Smooth muscle cell (in vitro differentiated cells): ENCODE measurements at regions not wholly inside any gene's neighbourhood (a gene's known extent, or its start where the extent isn't known, plus 50 kb on each side); places are given as distances from the start of the nearest gene placed in this dataset.

Source experiments
- DNase-seq: peaks from one replicate; lab custom pipeline; 2025; ENCODE audit not compliant: unreplicated experiment; lab: John Stamatoyannopoulos, UW
- H2AFZ ChIP-seq: fragments of 200-600 bp; sonication (generic); 2 replicates; pipeline ENCODE4 v1.6.0; 2016; ENCODE audit warnings: antibody characterized with exemption, low read depth, mild to moderate bottlenecking
- H3F3A ChIP-seq: fragments of 200-600 bp; sonication (generic); 2 replicates; pipeline ENCODE4 v1.6.0; 2017; ENCODE audit warnings: antibody characterized with exemption, low read depth
- H3K27ac ChIP-seq: fragments of 200-600 bp; sonication (generic); 2 replicates; pipeline ENCODE4 v1.5.1; 2016; ENCODE audit warnings: low read depth, mild to moderate bottlenecking
- H3K27me3 ChIP-seq: fragments of 200-600 bp; sonication (generic); 2 replicates; pipeline ENCODE4 v1.6.1; 2016; ENCODE audit warnings: low read depth, mild to moderate bottlenecking
- H3K36me3 ChIP-seq: fragments of 200-600 bp; sonication (generic); 2 replicates; pipeline ENCODE4 v1.5.1; 2016; ENCODE audit warnings: low read depth
- H3K4me1 ChIP-seq: fragments of 200-600 bp; sonication (generic); 2 replicates; pipeline ENCODE4 v1.5.1; 2016; ENCODE audit warnings: low read depth
- H3K4me2 ChIP-seq: fragments of 200-600 bp; sonication (generic); 2 replicates; pipeline ENCODE4 v1.6.0; 2016; ENCODE audit warnings: mild to moderate bottlenecking
- H3K4me3 ChIP-seq: fragments of 200-600 bp; sonication (generic); 2 replicates; pipeline ENCODE4 v1.5.1; 2016; ENCODE audit warnings: mild to moderate bottlenecking
- H3K79me2 ChIP-seq: fragments of 200-600 bp; sonication (generic); 2 replicates; pipeline ENCODE4 v1.6.0; 2016; ENCODE audit warnings: low read depth, mild to moderate bottlenecking
- H3K9ac ChIP-seq: fragments of 200-600 bp; sonication (generic); 2 replicates; pipeline ENCODE4 v1.6.0; 2016; ENCODE audit warnings: low read depth
- H3K9me3 ChIP-seq: fragments of 200-600 bp; sonication (generic); replicated peaks from 2 replicates; pipeline ENCODE4 v1.5.1; 2016; ENCODE audit warnings: low read depth
- H4K20me1 ChIP-seq: fragments of 200-600 bp; sonication (generic); 2 replicates; pipeline ENCODE4 v1.6.0; 2016; ENCODE audit warnings: low read depth
- CTCF ChIP-seq: fragments of 200-600 bp; sonication (generic); IDR thresholded peaks from 2 replicates; pipeline ENCODE4 v1.5.1; 2017; ENCODE audit warnings: borderline replicate concordance, mild to moderate bottlenecking, antibody characterized with exemption; ENCODE audit not compliant: insufficient read depth, poor library complexity, severe bottlenecking
- WGBS: methylation state at CpG from one replicate; pipeline ENCODE4 v1.1.7; 2016; ENCODE audit warnings: low lambda C conversion rate; 5-methylcytosine and 5-hydroxymethylcytosine counted together

- Histone ChIP-seq H3K4me2 (no peak overlapping the region), H3K36me3 (no peaks in the 10 kb centered on the region), H3F3A (no peaks in the 10 kb centered on the region), H3K9me3 (no peaks in the 10 kb centered on the region), H3K4me1 (no peaks in the 10 kb centered on the region), H3K27me3 (peaks cover 12% of the 10 kb centered on the region), H4K20me1 (no peaks in the 10 kb centered on the region), H3K79me2 (no peaks in the 10 kb centered on the region), H2AFZ (no peak overlapping the region), H3K9ac (no peak overlapping the region), H3K4me3 (no peak overlapping the region), H3K27ac (no peak overlapping the region)
- DNase-seq = no peak
- WGBS = 79% methylated on average over 5 of the region's 5 CpGs
- no peak for TF ChIP-seq CTCF
Observed at GRCh38 chr10:54880996-54881395, 80.0 kb upstream of the PCDH15 start.

GRCh38 chr10:54869022-54869421, 68.0 kb upstream of the PCDH15 start:
- no peaks in the 10 kb centered on the region for H3K36me3 ChIP-seq
- H3K4me1 ChIP-seq = no peaks in the 10 kb centered on the region
- no peak for DNase-seq
- H2AFZ ChIP-seq = no peak overlapping the region
- no peak overlapping the region for H3K9ac ChIP-seq
- H3F3A ChIP-seq = no peaks in the 10 kb centered on the region
- no peak overlapping the region for H3K4me2 ChIP-seq
- H4K20me1 ChIP-seq = no peaks in the 10 kb centered on the region
- no peaks in the 10 kb centered on the region for H3K9me3 ChIP-seq
- H3K79me2 ChIP-seq = no peaks in the 10 kb centered on the region
- H3K27ac ChIP-seq = no peak overlapping the region
- no peak overlapping the region for H3K4me3 ChIP-seq
- TF ChIP-seq CTCF = no peak
- no peaks in the 10 kb centered on the region for H3K27me3 ChIP-seq

- Histone ChIP-seq H3K4me3 (no peak overlapping the region), H3K9me3 (no peaks in the 10 kb centered on the region), H3K36me3 (no peaks in the 10 kb centered on the region), H3K27me3 (no peaks in the 10 kb centered on the region), H3K79me2 (no peaks in the 10 kb centered on the region), H4K20me1 (no peaks in the 10 kb centered on the region), H3K9ac (no peak overlapping the region), H3K4me1 (no peaks in the 10 kb centered on the region), H3K27ac (no peak overlapping the region), H2AFZ (no peak overlapping the region), H3F3A (no peaks in the 10 kb centered on the region), H3K4me2 (no peak overlapping the region)
- no peak for DNase-seq
- no peak for TF ChIP-seq CTCF
Observed at GRCh38 chr10:54866666-54867065, 65.6 kb upstream of the PCDH15 start.

- Histone ChIP-seq H2AFZ (no peak overlapping the region), H3K4me2 (no peak overlapping the region), H3K27ac (no peak overlapping the region), H3K9ac (no peak overlapping the region), H3K4me3 (no peak overlapping the region), H4K20me1 (no peaks in the 10 kb centered on the region), H3K79me2 (no peaks in the 10 kb centered on the region), H3F3A (no peaks in the 10 kb centered on the region), H3K9me3 (no peaks in the 10 kb centered on the region), H3K4me1 (no peaks in the 10 kb centered on the region), H3K27me3 (no peaks in the 10 kb centered on the region), H3K36me3 (no peaks in the 10 kb centered on the region)
- no peak for TF ChIP-seq CTCF
- no peak for DNase-seq
- 90% methylated on average over 3 of the region's 3 CpGs for whole genome bisulfite sequencing
Observed at GRCh38 chr10:54854843-54855242, 53.8 kb upstream of the PCDH15 start.
